ENCODE measurements at regions not wholly inside any gene's neighbourhood (a gene's known extent, or its start where the extent isn't known, plus 50 kb on each side); places are given as distances from the start of the nearest gene placed in this dataset.
A peak's percentile ranks its signal among the peaks of the same experiment; 100 is the strongest.

GRCh38 chr3:55362210-55362960 lies 124.7 kb downstream of the WNT5A start:
- Histone ChIP-seq H3K4me3 (ENCODE audit: low read depth, low read length) (no peak overlapping the region), H3K27ac (ENCODE audit: low read depth, low read length) (no peak overlapping the region), H3K27me3 (ENCODE audit: insufficient read depth, low read length) (no peaks in the 10 kb centered on the region), H3K4me1 (ENCODE audit: control insufficient read depth in 1 of 2, insufficient read depth in 2 of 2, low read length in 2 of 2) (peaks cover 0 to 4% of the 10 kb centered on the region in 2 experiments), H2BK12ac (ENCODE audit: low read length) (peak overlapping the region; percentile 70), H3K36me3 (ENCODE audit: control insufficient read depth in 1 of 2, insufficient read depth in 2 of 2, low read length in 2 of 2) (no peaks in the 10 kb centered on the region), H3K18ac (ENCODE audit: low read length) (no peak overlapping the region), H3K4me2 (ENCODE audit: low read length) (no peak overlapping the region), H4K12ac (ENCODE audit: low read depth, low read length) (no peak overlapping the region), H3K9ac (ENCODE audit: low read length) (no peak overlapping the region), H3K79me1 (ENCODE audit: low read length) (no peaks in the 10 kb centered on the region), H4K91ac (ENCODE audit: low read depth, low read length) (no peak overlapping the region), H2BK5ac (ENCODE audit: low read depth, low read length, poor library complexity) (no peak overlapping the region), H3K79me2 (ENCODE audit: control insufficient read depth, insufficient read depth, low read length, poor library complexity) (no peaks in the 10 kb centered on the region), H3K14ac (ENCODE audit: low read length) (peak overlapping the region; percentile 49), H4K8ac (ENCODE audit: low read depth, low read length) (no peak overlapping the region), H2AK5ac (ENCODE audit: low read length) (no peak overlapping the region), H3K9me3 (ENCODE audit: insufficient read depth, low read depth, low read length) (peaks cover 4% of the 10 kb centered on the region), H3K23ac (ENCODE audit: low read length) (no peak overlapping the region), H2AFZ (ENCODE audit: insufficient read depth, low read length, poor library complexity) (no peak overlapping the region), H3K4ac (ENCODE audit: low read depth, low read length) (no peak overlapping the region), H2BK120ac (ENCODE audit: insufficient read depth, low read length, poor library complexity) (peak overlapping the region; percentile 31)
- DNase-seq, result peak in 1 of 2 donors; percentile 78
- no CpG with 5 or more reads among the region's 3 CpGs for WGBS (ENCODE audit: extremely low coverage, insufficient coverage, insufficient read length)

- no peak overlapping the region for H3K4me3 ChIP-seq (ENCODE audit: low read depth, low read length)
- H2AFZ ChIP-seq (ENCODE audit: insufficient read depth, low read length, poor library complexity), result no peak overlapping the region
- no peak overlapping the region for H4K91ac ChIP-seq (ENCODE audit: low read depth, low read length)
- H3K18ac ChIP-seq (ENCODE audit: low read length), result no peak overlapping the region
- H4K8ac ChIP-seq (ENCODE audit: low read depth, low read length), result no peak overlapping the region
- no peak overlapping the region for H2BK120ac ChIP-seq (ENCODE audit: insufficient read depth, low read length, poor library complexity)
- WGBS (ENCODE audit: extremely low coverage, insufficient coverage, insufficient read length), result no CpG with 5 or more reads among the region's 1 CpG
- H3K36me3 ChIP-seq (ENCODE audit: control insufficient read depth in 1 of 2, insufficient read depth in 2 of 2, low read length in 2 of 2), result no peaks in the 10 kb centered on the region
- H3K23ac ChIP-seq (ENCODE audit: low read length), result no peak overlapping the region
- H2AK5ac ChIP-seq (ENCODE audit: low read length), result no peak overlapping the region
- peaks cover 0 to under 1% of the 10 kb centered on the region in 2 experiments for H3K4me1 ChIP-seq (ENCODE audit: control insufficient read depth in 1 of 2, insufficient read depth in 2 of 2, low read length in 2 of 2)
- H3K9me3 ChIP-seq (ENCODE audit: insufficient read depth, low read depth, low read length), result peaks cover 5% of the 10 kb centered on the region
- H3K4ac ChIP-seq (ENCODE audit: low read depth, low read length), result no peak overlapping the region
- H4K12ac ChIP-seq (ENCODE audit: low read depth, low read length), result no peak overlapping the region
- no peak overlapping the region for H3K4me2 ChIP-seq (ENCODE audit: low read length)
- H3K27ac ChIP-seq (ENCODE audit: low read depth, low read length), result no peak overlapping the region
- H3K79me2 ChIP-seq (ENCODE audit: control insufficient read depth, insufficient read depth, low read length, poor library complexity), result no peaks in the 10 kb centered on the region
- no peaks in the 10 kb centered on the region for H3K79me1 ChIP-seq (ENCODE audit: low read length)
- no peak overlapping the region for H2BK5ac ChIP-seq (ENCODE audit: low read depth, low read length, poor library complexity)
- H3K14ac ChIP-seq (ENCODE audit: low read length), result no peak overlapping the region
- H3K9ac ChIP-seq (ENCODE audit: low read length), result no peak overlapping the region
- H2BK12ac ChIP-seq (ENCODE audit: low read length), result no peak overlapping the region
- DNase-seq, result no peak
- H3K27me3 ChIP-seq (ENCODE audit: insufficient read depth, low read length), result no peaks in the 10 kb centered on the region
These were observed 129.3 kb downstream of the WNT5A start for GRCh38 chr3:55357796-55358195.

- Histone ChIP-seq H3K18ac (ENCODE audit: low read length) (no peak overlapping the region), H2BK120ac (ENCODE audit: insufficient read depth, low read length, poor library complexity) (no peak overlapping the region), H2AK5ac (ENCODE audit: low read length) (no peak overlapping the region), H3K36me3 (ENCODE audit: control insufficient read depth in 1 of 2, insufficient read depth in 2 of 2, low read length in 2 of 2) (no peaks in the 10 kb centered on the region), H3K9ac (ENCODE audit: low read length) (no peak overlapping the region), H3K27ac (ENCODE audit: low read depth, low read length) (peak overlapping the region; percentile 28), H3K9me3 (ENCODE audit: insufficient read depth, low read depth, low read length) (peaks cover 2% of the 10 kb centered on the region), H3K23ac (ENCODE audit: low read length) (no peak overlapping the region), H3K4me2 (ENCODE audit: low read length) (no peak overlapping the region), H4K12ac (ENCODE audit: low read depth, low read length) (no peak overlapping the region), H3K4me1 (ENCODE audit: control insufficient read depth in 1 of 2, insufficient read depth in 2 of 2, low read length in 2 of 2) (peaks cover 8 to 17% of the 10 kb centered on the region in 2 experiments), H2BK12ac (ENCODE audit: low read length) (no peak overlapping the region), H3K14ac (ENCODE audit: low read length) (no peak overlapping the region), H3K79me1 (ENCODE audit: low read length) (no peaks in the 10 kb centered on the region), H3K4me3 (ENCODE audit: low read depth, low read length) (no peak overlapping the region), H3K79me2 (ENCODE audit: control insufficient read depth, insufficient read depth, low read length, poor library complexity) (no peaks in the 10 kb centered on the region), H3K4ac (ENCODE audit: low read depth, low read length) (no peak overlapping the region), H4K8ac (ENCODE audit: low read depth, low read length) (no peak overlapping the region), H2BK5ac (ENCODE audit: low read depth, low read length, poor library complexity) (no peak overlapping the region), H3K27me3 (ENCODE audit: insufficient read depth, low read length) (no peaks in the 10 kb centered on the region), H4K91ac (ENCODE audit: low read depth, low read length) (no peak overlapping the region), H2AFZ (ENCODE audit: insufficient read depth, low read length, poor library complexity) (no peak overlapping the region)
- no CpG with 5 or more reads among the region's 2 CpGs for WGBS (ENCODE audit: extremely low coverage, insufficient coverage, insufficient read length)
- no peak for DNase-seq
These were observed 134.4 kb downstream of the WNT5A start for GRCh38 chr3:55352668-55353067.

- Histone ChIP-seq H3K27ac (ENCODE audit: low read depth, low read length) (no peak overlapping the region), H3K79me2 (ENCODE audit: control insufficient read depth, insufficient read depth, low read length, poor library complexity) (no peaks in the 10 kb centered on the region), H3K4ac (ENCODE audit: low read depth, low read length) (no peak overlapping the region), H3K14ac (ENCODE audit: low read length) (no peak overlapping the region), H2BK12ac (ENCODE audit: low read length) (no peak overlapping the region), H3K23ac (ENCODE audit: low read length) (no peak overlapping the region), H4K8ac (ENCODE audit: low read depth, low read length) (no peak overlapping the region), H3K9me3 (ENCODE audit: insufficient read depth, low read depth, low read length) (no peaks in the 10 kb centered on the region), H3K9ac (ENCODE audit: low read length) (no peak overlapping the region), H3K4me1 (ENCODE audit: control insufficient read depth in 1 of 2, insufficient read depth in 2 of 2, low read length in 2 of 2) (peaks cover 8 to 17% of the 10 kb centered on the region in 2 experiments), H4K91ac (ENCODE audit: low read depth, low read length) (peak overlapping the region; percentile 56), H3K36me3 (ENCODE audit: control insufficient read depth in 1 of 2, insufficient read depth in 2 of 2, low read length in 2 of 2) (no peaks in the 10 kb centered on the region), H2AK5ac (ENCODE audit: low read length) (no peak overlapping the region), H2BK5ac (ENCODE audit: low read depth, low read length, poor library complexity) (no peak overlapping the region), H3K4me3 (ENCODE audit: low read depth, low read length) (no peak overlapping the region), H3K27me3 (ENCODE audit: insufficient read depth, low read length) (no peaks in the 10 kb centered on the region), H4K12ac (ENCODE audit: low read depth, low read length) (no peak overlapping the region), H2AFZ (ENCODE audit: insufficient read depth, low read length, poor library complexity) (no peak overlapping the region), H3K18ac (ENCODE audit: low read length) (no peak overlapping the region), H3K79me1 (ENCODE audit: low read length) (no peaks in the 10 kb centered on the region), H3K4me2 (ENCODE audit: low read length) (no peak overlapping the region), H2BK120ac (ENCODE audit: insufficient read depth, low read length, poor library complexity) (no peak overlapping the region)
- WGBS (ENCODE audit: extremely low coverage, insufficient coverage, insufficient read length), result no CpG with 5 or more reads among the region's 1 CpG
- DNase-seq, result no peak
These were observed 137.3 kb downstream of the WNT5A start for GRCh38 chr3:55349851-55350250.
